NCI-H446 treated with DMSO at 0.1 percent for 48 hours (cell line): ENCODE measurements at regions not wholly inside any gene's neighbourhood (a gene's known extent, or its start where the extent isn't known, plus 50 kb on each side); places are given as distances from the start of the nearest gene placed in this dataset.
"Not testable (repeated sequence)": the region's sequence is repeated elsewhere in the genome, so short reads cannot be mapped to it uniquely, and the experiment has no call there.

Source experiments
- DNase-seq: peaks from one replicate; lab custom pipeline; 2025; lab: John Stamatoyannopoulos, UW

- no peak for DNase-seq
These were observed 168.6 kb downstream of the SEMA6D start for GRCh38 chr15:47885920-47886319.

DNA sequence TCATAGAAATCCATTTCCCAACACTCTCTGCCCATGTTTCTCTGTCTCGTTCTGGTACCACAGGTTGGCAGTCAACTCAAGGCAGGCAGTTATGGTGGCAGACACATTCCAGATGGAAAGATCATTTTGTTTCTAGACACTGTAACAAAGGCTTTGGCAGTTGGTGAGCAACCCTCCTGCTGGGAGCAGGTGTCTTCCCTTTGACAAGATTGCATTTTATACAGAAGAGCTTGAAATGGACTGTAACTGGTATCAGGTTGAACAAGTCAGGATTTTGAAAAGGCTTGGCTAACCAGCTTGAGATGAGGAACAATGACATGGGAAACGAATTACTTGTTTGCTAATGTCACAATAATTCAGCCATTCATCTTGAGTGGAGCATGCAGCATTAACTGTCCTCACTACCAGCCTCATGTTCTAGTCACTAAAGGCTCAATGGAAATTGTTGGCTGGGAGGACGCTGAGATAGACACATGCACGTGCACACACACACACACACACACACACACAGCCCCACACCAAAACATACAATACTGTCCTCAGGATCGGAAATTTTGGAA is 170.0 kb downstream of the SEMA6D start:
- DNase-seq, result no peak

GRCh38 chr15:47888385-47889100 is 171.2 kb downstream of the SEMA6D start:
- no peak for DNase-seq

GRCh38 chr15:47890397-47891150 is 173.3 kb downstream of the SEMA6D start:
- DNase-seq, result no peak

DNA sequence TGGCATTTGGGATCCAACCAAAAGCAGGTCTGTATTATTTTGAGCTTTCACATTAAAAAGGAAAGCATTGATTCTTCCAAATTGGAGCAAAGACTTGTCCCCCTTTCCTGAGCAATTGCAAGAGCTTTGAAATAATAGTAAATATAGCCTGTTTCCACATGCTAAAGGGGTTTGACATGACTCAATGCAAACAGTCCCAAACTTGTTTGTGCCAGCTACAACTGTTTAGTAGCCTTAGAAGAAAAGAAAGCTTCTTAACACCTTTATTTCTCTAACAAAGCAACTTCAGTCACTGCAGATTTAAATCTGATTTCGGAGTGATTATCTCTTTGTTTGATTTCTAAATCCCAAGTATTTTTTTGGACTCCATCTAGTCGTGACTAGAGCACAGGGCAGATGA is 180.2 kb downstream of the SEMA6D start:
- DNase-seq, result no peak

DNA sequence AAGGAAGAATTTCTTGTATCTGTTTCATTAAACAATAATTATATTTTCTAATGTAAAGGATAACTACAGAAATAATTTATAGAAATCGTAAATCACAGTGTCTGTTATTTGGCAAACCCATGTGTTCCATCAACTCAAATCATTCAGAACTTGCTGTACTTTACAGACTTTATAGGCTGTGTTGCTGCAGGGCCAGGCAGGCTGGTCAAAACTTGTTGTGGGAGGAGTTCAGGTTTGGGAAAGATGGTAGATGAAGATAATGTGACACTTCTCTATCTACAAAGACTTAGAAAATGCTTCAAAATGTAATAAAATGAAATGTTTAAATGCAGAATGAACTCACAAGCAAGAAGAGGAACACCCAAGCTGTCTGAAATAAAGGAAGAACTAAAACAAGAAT is 183.4 kb downstream of the SEMA6D start:
- DNase-seq, result no peak

- no peak for DNase-seq
These were observed 186.1 kb downstream of the SEMA6D start for GRCh38 chr15:47903368-47903767.

DNA sequence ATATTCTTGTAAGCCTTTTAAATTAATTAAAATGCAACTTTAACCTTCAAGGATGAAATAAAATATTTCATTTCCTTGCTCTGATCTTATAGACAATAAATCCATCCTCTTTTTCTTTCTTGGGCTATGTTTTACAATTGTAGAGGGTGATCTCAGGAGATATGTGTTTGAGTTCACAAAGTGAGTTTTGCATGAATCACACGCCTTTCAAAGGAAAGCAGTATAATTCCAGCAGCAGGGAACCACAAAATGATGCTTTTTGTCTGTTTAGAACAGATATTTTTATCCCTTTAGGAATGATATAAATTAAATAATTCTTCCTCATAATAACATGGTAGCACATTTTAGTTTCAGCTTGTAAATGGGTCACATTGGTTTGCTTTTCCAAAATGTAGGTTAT is 191.2 kb downstream of the SEMA6D start:
- DNase-seq, result no peak

GRCh38 chr15:47908950-47909670 is 191.8 kb downstream of the SEMA6D start:
- DNase-seq, result no peak

DNA sequence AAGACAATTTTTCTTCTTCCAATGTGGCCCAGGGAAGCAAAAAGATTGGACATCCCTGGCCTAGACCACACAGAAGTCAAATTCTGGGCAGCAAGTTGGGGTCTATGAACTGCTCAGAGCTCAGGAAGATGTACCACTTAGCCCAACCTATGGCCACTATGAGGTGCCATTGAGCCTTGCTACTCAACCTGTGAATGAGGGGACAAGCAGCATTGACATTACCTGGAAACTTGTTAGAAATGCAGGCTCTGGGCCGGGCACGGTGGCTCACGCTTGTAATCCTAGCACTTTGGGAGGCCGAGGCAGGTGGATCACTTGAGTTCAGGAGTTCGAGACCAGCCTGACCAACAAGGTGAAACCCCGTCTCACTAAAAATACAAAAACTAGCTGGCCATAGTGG is 195.6 kb downstream of the SEMA6D start:
- not testable (repeated sequence) for DNase-seq

GRCh38 chr15:47917881-47918280 is 200.6 kb downstream of the SEMA6D start:
- DNase-seq, result no peak

DNA sequence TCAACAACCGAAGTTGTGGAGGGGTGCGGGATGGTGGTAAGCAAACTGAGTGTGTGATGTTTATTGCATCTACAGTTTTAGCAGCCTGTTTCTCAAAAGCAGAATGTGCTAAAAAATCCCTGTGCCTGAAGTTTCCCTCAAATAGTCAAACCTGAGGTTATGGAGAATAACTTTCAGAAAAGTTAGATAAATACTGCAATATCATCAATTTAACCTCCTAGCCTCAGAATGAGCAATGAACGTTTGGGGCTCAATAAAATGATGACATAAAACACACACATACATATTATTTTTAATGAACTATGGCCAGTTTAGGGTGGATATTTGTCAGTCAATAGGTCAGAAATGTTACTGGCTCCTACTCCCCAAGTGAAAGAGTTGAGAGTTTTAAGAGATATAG is 201.6 kb downstream of the SEMA6D start:
- no peak for DNase-seq

GRCh38 chr15:47924381-47924780 is 196.4 kb upstream of the SLC24A5 start:
- DNase-seq, result no peak

- no peak for DNase-seq
These were observed 191.5 kb upstream of the SLC24A5 start for GRCh38 chr15:47929138-47929803.

- DNase-seq, result no peak
These were observed 188.5 kb upstream of the SLC24A5 start for GRCh38 chr15:47932261-47932660.

- no peak for DNase-seq
These were observed 187.7 kb upstream of the SLC24A5 start for GRCh38 chr15:47932951-47933641.

DNA sequence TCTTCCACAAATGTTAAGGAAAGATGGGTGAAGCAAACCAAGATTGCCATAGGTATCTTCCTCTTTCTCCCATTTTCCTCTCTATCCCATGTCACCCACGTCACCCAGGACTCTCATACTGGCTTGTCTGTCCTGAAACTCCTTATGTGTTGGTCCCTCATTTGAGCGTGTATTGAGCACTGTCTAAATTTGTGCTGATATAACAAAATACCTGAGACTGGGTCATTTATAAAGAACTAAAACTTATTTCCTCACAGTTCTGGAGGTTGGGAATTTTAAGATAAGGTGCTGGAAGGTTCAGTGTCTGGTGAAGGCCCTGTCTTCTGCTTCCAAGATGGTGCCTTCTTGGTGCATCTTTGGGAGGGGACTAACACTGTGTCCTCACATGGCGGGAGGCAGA is 186.9 kb upstream of the SLC24A5 start:
- no peak for DNase-seq

- no peak for DNase-seq
These were observed 186.4 kb upstream of the SLC24A5 start for GRCh38 chr15:47934342-47934741.

GRCh38 chr15:47937834-47938233 is 183.0 kb upstream of the SLC24A5 start:
- no peak for DNase-seq

DNA sequence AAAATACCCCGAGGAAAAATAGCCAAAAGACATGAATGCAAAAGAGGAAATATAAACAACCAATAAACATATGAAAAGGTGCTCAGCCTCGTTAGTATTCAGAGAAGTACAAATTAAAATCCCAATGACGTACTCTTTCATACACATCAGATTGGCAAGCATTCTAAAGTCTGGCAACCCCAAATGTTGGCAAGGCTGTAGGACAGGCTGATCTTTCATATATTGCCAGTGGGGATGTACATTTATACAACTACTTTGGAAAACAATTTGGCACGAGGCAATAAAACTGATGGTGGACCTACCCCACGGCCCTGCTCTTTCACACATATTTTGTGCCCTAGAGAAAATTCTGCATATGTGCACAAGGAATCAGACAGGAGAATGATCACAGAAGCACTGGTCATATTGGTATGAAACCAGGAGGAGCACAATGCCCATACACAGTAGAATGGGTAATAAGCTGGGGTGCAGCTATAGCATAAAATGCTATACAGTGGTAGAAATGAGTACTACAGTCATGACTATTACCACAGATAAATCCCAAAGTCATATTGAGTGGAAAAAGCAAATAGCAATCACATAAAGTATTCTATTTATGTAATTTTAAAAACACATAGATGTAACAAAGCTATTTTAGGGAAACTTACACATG is 176.0 kb upstream of the SLC24A5 start:
- DNase-seq, result peak; percentile 83
